GM03348 (cell line): ENCODE measurements at regions not wholly inside any gene's neighbourhood (a gene's known extent, or its start where the extent isn't known, plus 50 kb on each side); places are given as distances from the start of the nearest gene placed in this dataset.
"Not testable (repeated sequence)": the region's sequence is repeated elsewhere in the genome, so short reads cannot be mapped to it uniquely, and the experiment has no call there.

Experiments
- DNase-seq: peaks from one replicate; pipeline ENCODE4 v3.0.0; 2012; ENCODE audit warnings: low spot score

- no peak for DNase-seq
Observed at GRCh38 chr12:17215759-17216570, 610.0 kb upstream of the LMO3 start.

GRCh38 chr12:17214929-17215328 is 609.0 kb upstream of the LMO3 start:
- no peak for DNase-seq

GRCh38 chr12:17206553-17206952 is 600.6 kb upstream of the LMO3 start:
- no peak for DNase-seq

- DNase-seq = no peak
Observed at GRCh38 chr12:17204289-17205054, 598.5 kb upstream of the LMO3 start.

- DNase-seq = no peak
Observed at GRCh38 chr12:17203497-17203896, 597.5 kb upstream of the LMO3 start.

GRCh38 chr12:17197971-17198370 is 592.0 kb upstream of the LMO3 start:
- no peak for DNase-seq

GRCh38 chr12:17192721-17193120 is 586.8 kb upstream of the LMO3 start:
- DNase-seq = no peak

- no peak for DNase-seq
Observed at GRCh38 chr12:17169726-17170471, 563.9 kb upstream of the LMO3 start.

GRCh38 chr12:17159506-17160300 is 553.7 kb upstream of the LMO3 start:
- DNase-seq = no peak

- no peak for DNase-seq
Observed at GRCh38 chr12:17158201-17158600, 552.2 kb upstream of the LMO3 start.

- no peak for DNase-seq
Observed at GRCh38 chr12:17151917-17152316, 546.0 kb upstream of the LMO3 start.

GRCh38 chr12:17148706-17149105 is 542.7 kb upstream of the LMO3 start:
- no peak for DNase-seq

- DNase-seq = no peak
Observed at GRCh38 chr12:17142856-17143255, 536.9 kb upstream of the LMO3 start.

GRCh38 chr12:17139931-17140330 is 534.0 kb upstream of the LMO3 start:
- no peak for DNase-seq

GRCh38 chr12:17137396-17137795 is 531.4 kb upstream of the LMO3 start:
- DNase-seq = no peak

GRCh38 chr12:17134315-17134714 is 528.4 kb upstream of the LMO3 start:
- DNase-seq = no peak

- DNase-seq = no peak
Observed at GRCh38 chr12:17132336-17132735, 526.4 kb upstream of the LMO3 start.

- DNase-seq = not testable (repeated sequence)
Observed at GRCh38 chr12:17116538-17116937, 510.6 kb upstream of the LMO3 start.

- DNase-seq = no peak
Observed at GRCh38 chr12:17110316-17110715, 504.4 kb upstream of the LMO3 start.

- no peak for DNase-seq
Observed at GRCh38 chr12:17108877-17109541, 503.0 kb upstream of the LMO3 start.

- no peak for DNase-seq
Observed at GRCh38 chr12:17104801-17105200, 498.8 kb upstream of the LMO3 start.
